H1 (cell line): ENCODE measurements at regions not wholly inside any gene's neighbourhood (a gene's known extent, or its start where the extent isn't known, plus 50 kb on each side); places are given as distances from the start of the nearest gene placed in this dataset.

Source experiments
- CTCF ChIA-PET: fragments of 300-600 bp; sonication (Branson Sonifier 250); formaldehyde crosslinking; loops from one replicate; lab custom pipeline; 2021; ENCODE audit not compliant: partially characterized antibody; lab: Charles Lee
- POLR2A ChIA-PET: fragments of 300-600 bp; sonication (Branson Sonifier 250); formaldehyde crosslinking; loops from one replicate; lab custom pipeline; 2021; ENCODE audit warnings: inconsistent platforms; ENCODE audit not compliant: partially characterized antibody; lab: Charles Lee
- DNase-seq, 2 experiments: peaks; one replicate each; pipeline versions ENCODE4 v3.0.0 to v3.0.0-alpha.2; 2010 to 2022; ENCODE audit warnings: low spot score in 2 of 2, low read depth in 1 of 2, mixed read lengths in 1 of 2
- FAIRE-seq: peaks from 2 replicates; lab custom pipeline; 2011; peaks lifted over from hg19 to GRCh38; lab: Jason Lieb, UNC
- H2AFZ ChIP-seq: 2 replicates; pipeline ENCODE4 v1.8.1; 2012; ENCODE audit warnings: low read length, inconsistent platforms
- H2AK5ac ChIP-seq: 2 replicates; pipeline ENCODE4 v1.6.1; 2013; ENCODE audit warnings: low read depth, low read length
- H2BK120ac ChIP-seq: replicated peaks from 2 replicates; pipeline ENCODE3; 2013; ENCODE audit warnings: low read depth, low read length, inconsistent platforms
- H2BK12ac ChIP-seq: 2 replicates; pipeline ENCODE4 v1.6.1; 2013; ENCODE audit warnings: low read depth, low read length
- H2BK15ac ChIP-seq: 2 replicates; pipeline ENCODE4 v1.6.1; 2013; ENCODE audit warnings: low read length
- H2BK20ac ChIP-seq: 2 replicates; pipeline ENCODE4 v1.6.1; 2013; ENCODE audit warnings: low read length
- H2BK5ac ChIP-seq: 2 replicates; pipeline ENCODE4 v1.6.1; 2013; ENCODE audit warnings: low read depth, low read length
- H3K14ac ChIP-seq: 2 replicates; pipeline ENCODE4 v1.6.1; 2013; ENCODE audit warnings: inconsistent platforms; ENCODE audit not compliant: insufficient read length
- H3K18ac ChIP-seq: 2 replicates; pipeline ENCODE4 v1.6.1; 2013; ENCODE audit warnings: low read length; ENCODE audit errors: extremely low read depth
- H3K23ac ChIP-seq: 2 replicates; pipeline ENCODE4 v1.6.1; 2013; ENCODE audit warnings: inconsistent platforms; ENCODE audit not compliant: insufficient read length
- H3K23me2 ChIP-seq: 2 replicates; pipeline ENCODE4 v1.6.1; 2013; ENCODE audit warnings: low read depth, low read length
- H3K27ac ChIP-seq: 2 replicates; pipeline ENCODE4 v1.6.1; 2011; ENCODE audit warnings: low read depth, low read length, inconsistent platforms
- H3K27me3 ChIP-seq, 4 experiments: replicated peaks in 1 of 4; 1 replicate in 1 of 4; 2 replicates in 3 of 4; pipeline versions ENCODE4 v1.6.1 to v1.8.1; 2011 to 2013; ENCODE audit warnings: low read length in 3 of 4, mild to moderate bottlenecking in 3 of 4, inconsistent platforms in 2 of 4, mixed read lengths in 2 of 4, moderate library complexity in 1 of 4; ENCODE audit not compliant: control insufficient read depth in 3 of 4, insufficient read depth in 3 of 4; ENCODE audit errors: extremely low read depth in 1 of 4
- H3K36me3 ChIP-seq, 4 experiments: 2 replicates each; pipeline versions ENCODE4 v1.6.1 to v1.8.1; 2011 to 2013; ENCODE audit warnings: mild to moderate bottlenecking in 4 of 4, low read length in 3 of 4, moderate library complexity in 2 of 4, control low read depth in 1 of 4, inconsistent platforms in 1 of 4; ENCODE audit not compliant: insufficient read depth in 4 of 4, control insufficient read depth in 2 of 4
- H3K4ac ChIP-seq: replicated peaks from 2 replicates; pipeline ENCODE3; 2013; ENCODE audit warnings: low read length, low read depth, mixed read lengths, inconsistent platforms; ENCODE audit not compliant: insufficient read length
- H3K4me1 ChIP-seq, 4 experiments: replicated peaks in 1 of 4; 1 replicate in 1 of 4; 2 replicates in 3 of 4; pipeline versions ENCODE4 v1.6.1 to v1.8.1; 2011 to 2013; ENCODE audit warnings: low read length in 3 of 4, inconsistent platforms in 2 of 4, mixed read lengths in 1 of 4; ENCODE audit not compliant: insufficient read depth in 4 of 4, control insufficient read depth in 3 of 4
- H3K4me2 ChIP-seq, 2 experiments: 2 replicates each; pipeline versions ENCODE4 v1.6.1 to v1.8.1; 2011 to 2013; ENCODE audit warnings: low read depth in 2 of 2, low read length in 2 of 2, control low read depth in 1 of 2, inconsistent platforms in 1 of 2, mild to moderate bottlenecking in 1 of 2; ENCODE audit not compliant: insufficient read depth in 1 of 2
- H3K4me3 ChIP-seq, 4 experiments: fragments of 200-600, 300-600 bp in 1 of 4; sonication (generic), shearing (Covaris generic), sonication (Bioruptor Twin) in 1 of 4; 2 replicates each; pipeline versions ENCODE4 v1.5.1 to v1.8.1; 2011 to 2016; ENCODE audit warnings: low read length in 4 of 4, low read depth in 3 of 4, control low read depth in 2 of 4, inconsistent platforms in 2 of 4, mild to moderate bottlenecking in 2 of 4, mixed read lengths in 1 of 4, moderate library complexity in 1 of 4; ENCODE audit not compliant: insufficient read depth in 2 of 4; ENCODE audit errors: extremely low read depth in 1 of 4
- H3K56ac ChIP-seq: replicated peaks from 2 replicates; pipeline ENCODE3; 2013; ENCODE audit warnings: low read depth, mild to moderate bottlenecking, mixed read lengths, low read length, inconsistent platforms; ENCODE audit not compliant: insufficient read length
- H3K79me1 ChIP-seq: 2 replicates; pipeline ENCODE4 v1.6.1; 2013; ENCODE audit warnings: low read depth, low read length, control low read depth
- H3K79me2 ChIP-seq, 2 experiments: 2 replicates each; pipeline versions ENCODE4 v1.6.1 to v1.8.1; 2012 to 2013; ENCODE audit warnings: low read length in 2 of 2, mild to moderate bottlenecking in 2 of 2, inconsistent platforms in 1 of 2; ENCODE audit not compliant: insufficient read depth in 2 of 2, control insufficient read depth in 1 of 2
- H3K9ac ChIP-seq, 4 experiments: replicated peaks in 1 of 4; 1 replicate in 1 of 4; 2 replicates in 3 of 4; pipeline versions ENCODE4 v1.6.1 to v1.8.1; 2011 to 2013; ENCODE audit warnings: low read depth in 3 of 4, low read length in 3 of 4, control low read depth in 2 of 4, mild to moderate bottlenecking in 2 of 4, moderate library complexity in 2 of 4, inconsistent platforms in 1 of 4; ENCODE audit errors: extremely low read depth in 1 of 4
- H3K9me3 ChIP-seq, 2 experiments: 2 replicates each; pipeline versions ENCODE4 v1.6.1 to v1.8.1; 2012 to 2013; ENCODE audit warnings: mild to moderate bottlenecking in 2 of 2, moderate library complexity in 2 of 2, control low read depth in 1 of 2, inconsistent platforms in 1 of 2, low read depth in 1 of 2, low read length in 1 of 2, mixed read lengths in 1 of 2; ENCODE audit not compliant: insufficient read depth in 2 of 2
- H4K20me1 ChIP-seq, 2 experiments: replicated peaks in 1 of 2; 2 replicates each; pipeline versions ENCODE3 to v1.8.1; 2011 to 2013; ENCODE audit warnings: inconsistent platforms in 2 of 2, low read length in 2 of 2, mild to moderate bottlenecking in 1 of 2; ENCODE audit not compliant: insufficient read depth in 2 of 2, control insufficient read depth in 1 of 2
- H4K5ac ChIP-seq: 2 replicates; pipeline ENCODE4 v1.6.1; 2013; ENCODE audit warnings: low read length, low read depth, mixed read lengths, inconsistent platforms; ENCODE audit not compliant: insufficient read length
- H4K8ac ChIP-seq: 2 replicates; pipeline ENCODE4 v1.8.0; 2013; ENCODE audit warnings: mild to moderate bottlenecking, moderate library complexity, low read length, inconsistent platforms; ENCODE audit not compliant: insufficient read depth; ENCODE audit errors: extremely low read depth
- H4K91ac ChIP-seq: replicated peaks from 2 replicates; pipeline ENCODE3; 2013; ENCODE audit warnings: low read length, mixed read lengths, inconsistent platforms; ENCODE audit not compliant: insufficient read length
- BRCA1 ChIP-seq: IDR thresholded peaks from 2 replicates; pipeline ENCODE4 v1.6.1; 2012; ENCODE audit warnings: low read depth, low read length, improper control_type of control experiment
- CEBPB ChIP-seq: IDR thresholded peaks from 2 replicates; pipeline ENCODE4 v1.6.1; 2012; ENCODE audit warnings: low read depth, low read length
- POLR2A ChIP-seq, 2 experiments: IDR thresholded peaks; 1 replicate in 1 of 2; 2 replicates in 1 of 2; pipeline ENCODE4 v1.6.1; 2011; ENCODE audit warnings: low read depth in 2 of 2, low read length in 2 of 2, mild to moderate bottlenecking in 2 of 2; ENCODE audit errors: control extremely low read depth in 1 of 2
- RAD21 ChIP-seq, 2 experiments: IDR thresholded peaks in 1 of 2; conservative IDR thresholded peaks in 1 of 2; 2 replicates each; pipeline ENCODE4 v1.6.1; 2011; ENCODE audit warnings: low read depth in 2 of 2, low read length in 2 of 2, improper control_type of control experiment in 1 of 2, inconsistent platforms in 1 of 2, mild to moderate bottlenecking in 1 of 2, moderate library complexity in 1 of 2
- SIN3A ChIP-seq, 2 experiments: IDR thresholded peaks in 1 of 2; conservative IDR thresholded peaks in 1 of 2; 2 replicates each; pipeline ENCODE4 v1.6.1; 2011 to 2012; ENCODE audit warnings: low read length in 2 of 2, improper control_type of control experiment in 1 of 2, low read depth in 1 of 2, mild to moderate bottlenecking in 1 of 2
- WGBS, 2 experiments: shearing (Covaris generic) in 1 of 2; methylation state at CpG; one replicate each; pipeline versions ENCODE4 v1.1.6 to v1.1.7; 2013 to 2015; ENCODE audit warnings: low lambda C conversion rate in 2 of 2, mixed read lengths in 2 of 2, inconsistent platforms in 1 of 2, low coverage in 1 of 2, missing lambda C conversion rate in 1 of 2; ENCODE audit not compliant: insufficient replicate concordance in 2 of 2, insufficient coverage in 1 of 2, insufficient read length in 1 of 2; ENCODE audit errors: extremely low coverage in 1 of 2, missing lambda C conversion rate in 1 of 2; 5-methylcytosine and 5-hydroxymethylcytosine counted together

- Histone ChIP-seq H3K18ac (no peak overlapping the region), H3K9ac (no peak overlapping the region), H2AK5ac (no peak overlapping the region), H3K27ac (no peak overlapping the region), H4K20me1 (no peaks in the 10 kb centered on the region), H2AFZ (no peak overlapping the region), H2BK5ac (no peak overlapping the region), H2BK15ac (no peak overlapping the region), H3K4me2 (no peak overlapping the region), H3K14ac (no peak overlapping the region), H3K23ac (no peak overlapping the region), H2BK120ac (no peak overlapping the region), H4K91ac (no peak overlapping the region), H3K27me3 (0 out of 7 replicates have a peak, but pooled peaks cover 0 to 3% (median 0%) of the 10 kb centered on the region in 4 experiments), H3K9me3 (no peaks in the 10 kb centered on the region), H4K8ac (no peak overlapping the region), H4K5ac (no peak overlapping the region), H3K79me2 (no peaks in the 10 kb centered on the region), H2BK12ac (no peak overlapping the region), H3K79me1 (no peaks in the 10 kb centered on the region), H3K23me2 (no peaks in the 10 kb centered on the region), H3K4me1 (peaks cover 0 to 9% (median 1%) of the 10 kb centered on the region in 4 experiments; a peak in 4 of 7 replicates), H2BK20ac (no peak overlapping the region), H3K56ac (no peak overlapping the region), H3K36me3 (no peaks in the 10 kb centered on the region), H3K4me3 (no peak overlapping the region), H3K4ac (no peak overlapping the region)
- TF ChIP-seq POLR2A (IDR thresholded peaks at IDR 0.05; ENCODE audit: control extremely low read depth in 1 of 2, low read depth in 2 of 2, low read length in 2 of 2) (no peak), SIN3A (conservative IDR thresholded peaks at IDR 0.05 in 1 of 2, IDR thresholded peaks at IDR 0.05 in 1 of 2; ENCODE audit: low read depth in 1 of 2, low read length in 2 of 2) (no peak), CEBPB (no peak), BRCA1 (no peak), RAD21 (IDR thresholded peaks at IDR 0.05 in 1 of 2, conservative IDR thresholded peaks at IDR 0.05 in 1 of 2; ENCODE audit: low read depth in 2 of 2, low read length in 2 of 2) (no peak)
- no peak for FAIRE-seq
- ChIA-PET POLR2A (no interaction called here), CTCF (interaction anchor here (0.9 to 1.0 kb wide), 2 partner anchors 13 to 92 kb away, joined by 3 read pairs; no protein-coding TSS in a partner anchor)
- WGBS, 2 experiments, result 93% methylated on average over 5 of the region's 5 CpGs; no CpG with 5 or more reads in 1 of the 2 experiments
- no peak for DNase-seq
These were observed 407.3 kb downstream of the NXPE2 start for GRCh38 chr11:115085461-115086210.
